Ovary (tissue), 3 donors: ENCODE measurements at regions not wholly inside any gene's neighbourhood (a gene's known extent, or its start where the extent isn't known, plus 50 kb on each side); places are given as distances from the start of the nearest gene placed in this dataset.

Source experiments
- EP300 ChIP-seq: sonication (generic); formaldehyde crosslinking; IDR thresholded peaks from one replicate; pipeline ENCODE4 v1.6.1; 2017; ENCODE audit warnings: antibody characterized with exemption
- POLR2A ChIP-seq: fragments of 450-650 bp; IDR thresholded peaks from one replicate; pipeline ENCODE4 v1.6.1; 2017; ENCODE audit warnings: antibody characterized with exemption, mild to moderate bottlenecking, moderate library complexity
- TF ChIP-seq, protein P1 (sequence below), 3 donors: fragments of 450-650 bp in 2 of 3; fragments of 200-600 bp in 1 of 3; IDR thresholded peaks; one replicate each; pipeline versions ENCODE4 v1.5.1 to v1.8.0; 2016 to 2022; ENCODE audit warnings: antibody characterized with exemption in 3 of 3, mild to moderate bottlenecking in 1 of 3
- donor health status: DM: no; HTN: no; CAD: no.

DNA sequence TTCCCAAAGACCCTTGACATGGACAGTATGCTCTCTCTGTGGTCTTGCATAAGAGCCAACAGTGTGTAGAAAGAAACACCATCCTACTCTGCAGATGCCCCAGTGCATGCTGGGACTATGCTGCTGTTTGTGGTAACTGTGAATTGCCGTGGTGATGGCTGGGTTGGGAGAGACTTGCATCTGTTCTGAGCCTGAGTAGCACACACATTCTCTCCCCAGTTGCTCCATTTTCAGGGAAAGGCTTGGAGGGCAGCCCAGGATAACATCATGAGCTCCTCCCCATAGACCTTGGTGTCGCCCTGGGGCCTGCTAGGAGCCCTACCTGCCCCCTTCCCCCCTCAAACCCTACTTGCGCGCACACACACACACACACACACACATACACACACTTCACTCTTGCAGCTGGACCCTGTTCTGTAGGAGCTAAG lies 120.9 kb upstream of the IPO9 start:
- TF ChIP-seq, protein P1, sequence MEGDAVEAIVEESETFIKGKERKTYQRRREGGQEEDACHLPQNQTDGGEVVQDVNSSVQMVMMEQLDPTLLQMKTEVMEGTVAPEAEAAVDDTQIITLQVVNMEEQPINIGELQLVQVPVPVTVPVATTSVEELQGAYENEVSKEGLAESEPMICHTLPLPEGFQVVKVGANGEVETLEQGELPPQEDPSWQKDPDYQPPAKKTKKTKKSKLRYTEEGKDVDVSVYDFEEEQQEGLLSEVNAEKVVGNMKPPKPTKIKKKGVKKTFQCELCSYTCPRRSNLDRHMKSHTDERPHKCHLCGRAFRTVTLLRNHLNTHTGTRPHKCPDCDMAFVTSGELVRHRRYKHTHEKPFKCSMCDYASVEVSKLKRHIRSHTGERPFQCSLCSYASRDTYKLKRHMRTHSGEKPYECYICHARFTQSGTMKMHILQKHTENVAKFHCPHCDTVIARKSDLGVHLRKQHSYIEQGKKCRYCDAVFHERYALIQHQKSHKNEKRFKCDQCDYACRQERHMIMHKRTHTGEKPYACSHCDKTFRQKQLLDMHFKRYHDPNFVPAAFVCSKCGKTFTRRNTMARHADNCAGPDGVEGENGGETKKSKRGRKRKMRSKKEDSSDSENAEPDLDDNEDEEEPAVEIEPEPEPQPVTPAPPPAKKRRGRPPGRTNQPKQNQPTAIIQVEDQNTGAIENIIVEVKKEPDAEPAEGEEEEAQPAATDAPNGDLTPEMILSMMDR (IDR thresholded peaks at IDR 0.05): no peak
- TF ChIP-seq POLR2A: no peak
- TF ChIP-seq EP300: no peak
